H9 (cell line): ENCODE measurements at regions not wholly inside any gene's neighbourhood (a gene's known extent, or its start where the extent isn't known, plus 50 kb on each side); places are given as distances from the start of the nearest gene placed in this dataset.

ENCODE experiments used
- DNase-seq: peaks from one replicate; pipeline ENCODE4 v3.0.0-alpha.2; 2017
- H2AFZ ChIP-seq: one replicate; pipeline ENCODE4 v1.6.1; 2013; ENCODE audit warnings: mild to moderate bottlenecking, low read length, control low read depth, moderate library complexity
- H2AK5ac ChIP-seq: 2 replicates; pipeline ENCODE4 v1.6.1; 2013; ENCODE audit warnings: low read length, control low read depth, mixed read lengths; ENCODE audit not compliant: insufficient read length
- H2BK120ac ChIP-seq: one replicate; pipeline ENCODE4 v1.6.1; 2013; ENCODE audit warnings: low read depth, mild to moderate bottlenecking, low read length, control low read depth, inconsistent platforms; ENCODE audit not compliant: poor library complexity, severe bottlenecking
- H2BK12ac ChIP-seq: 2 replicates; pipeline ENCODE4 v1.6.1; 2013; ENCODE audit warnings: low read length, control low read depth, mixed read lengths, low read depth; ENCODE audit not compliant: insufficient read length
- H2BK15ac ChIP-seq: 2 replicates; pipeline ENCODE4 v1.6.1; 2013; ENCODE audit warnings: low read depth, low read length, control low read depth
- H2BK20ac ChIP-seq: one replicate; pipeline ENCODE4 v1.6.1; 2013; ENCODE audit warnings: low read depth, mild to moderate bottlenecking, low read length, control low read depth, inconsistent platforms; ENCODE audit not compliant: poor library complexity, severe bottlenecking
- H2BK5ac ChIP-seq: 2 replicates; pipeline ENCODE4 v1.6.1; 2013; ENCODE audit warnings: low read length, control low read depth, mixed read lengths; ENCODE audit not compliant: insufficient read length
- H3K14ac ChIP-seq: 2 replicates; pipeline ENCODE4 v1.6.1; 2013; ENCODE audit warnings: low read length, control low read depth; ENCODE audit not compliant: insufficient read depth
- H3K18ac ChIP-seq: 2 replicates; pipeline ENCODE4 v1.6.1; 2013; ENCODE audit warnings: low read depth, mild to moderate bottlenecking, mixed read lengths, low read length, control low read depth; ENCODE audit not compliant: insufficient read length
- H3K23ac ChIP-seq: 2 replicates; pipeline ENCODE4 v1.6.1; 2013; ENCODE audit warnings: low read length, control low read depth, mixed read lengths, low read depth; ENCODE audit not compliant: insufficient read length
- H3K23me2 ChIP-seq: 2 replicates; pipeline ENCODE4 v1.6.1; 2013; ENCODE audit warnings: low read depth, mild to moderate bottlenecking, mixed read lengths, low read length, control low read depth; ENCODE audit not compliant: insufficient read length, poor library complexity, severe bottlenecking
- H3K27ac ChIP-seq: 2 replicates; pipeline ENCODE4 v1.5.1; 2013; ENCODE audit warnings: low read length, control low read depth, mixed read lengths, low read depth; ENCODE audit not compliant: insufficient read length
- H3K27me3 ChIP-seq: 2 replicates; pipeline ENCODE4 v1.6.1; 2013; ENCODE audit warnings: low read length, control low read depth, inconsistent platforms; ENCODE audit not compliant: insufficient read depth
- H3K4ac ChIP-seq: 2 replicates; pipeline ENCODE4 v1.6.1; 2013; ENCODE audit warnings: low read depth, mild to moderate bottlenecking, control low read depth, inconsistent platforms, low read length, moderate library complexity
- H3K4me1 ChIP-seq: 2 replicates; pipeline ENCODE4 v1.6.1; 2013; ENCODE audit warnings: low read length, control low read depth, inconsistent platforms; ENCODE audit not compliant: insufficient read depth
- H3K4me2 ChIP-seq: 2 replicates; pipeline ENCODE4 v1.6.1; 2013; ENCODE audit warnings: low read length, control low read depth, mixed read lengths; ENCODE audit not compliant: insufficient read length, insufficient read depth
- H3K56ac ChIP-seq: 2 replicates; pipeline ENCODE4 v1.6.1; 2013; ENCODE audit warnings: low read depth, mild to moderate bottlenecking, mixed read lengths, low read length, control low read depth; ENCODE audit not compliant: insufficient read length
- H3K79me1 ChIP-seq: 2 replicates; pipeline ENCODE4 v1.6.1; 2013; ENCODE audit warnings: low read depth, mild to moderate bottlenecking, moderate library complexity, low read length, control low read depth, inconsistent platforms; ENCODE audit not compliant: insufficient read depth, poor library complexity, severe bottlenecking
- H3K79me2 ChIP-seq: 2 replicates; pipeline ENCODE4 v1.6.1; 2013; ENCODE audit warnings: low read length, control low read depth, inconsistent platforms; ENCODE audit not compliant: insufficient read depth
- H3K9ac ChIP-seq: 2 replicates; pipeline ENCODE4 v1.6.1; 2013; ENCODE audit warnings: low read length, control low read depth, mixed read lengths; ENCODE audit not compliant: insufficient read length; ENCODE audit errors: extremely low read depth
- H3K9me3 ChIP-seq: one replicate; pipeline ENCODE4 v1.6.1; 2013; ENCODE audit warnings: low read depth, low read length, inconsistent platforms; ENCODE audit not compliant: control insufficient read depth
- H3T11ph ChIP-seq: one replicate; pipeline ENCODE4 v1.6.1; 2013; ENCODE audit warnings: mild to moderate bottlenecking, low read length, control low read depth, inconsistent platforms
- H4K20me1 ChIP-seq: one replicate; pipeline ENCODE4 v1.6.1; 2013; ENCODE audit not compliant: control insufficient read depth, insufficient read length, insufficient read depth
- H4K5ac ChIP-seq: 2 replicates; pipeline ENCODE4 v1.6.1; 2013; ENCODE audit warnings: low read depth, mild to moderate bottlenecking, mixed read lengths, low read length, control low read depth; ENCODE audit not compliant: insufficient read length
- H4K8ac ChIP-seq: replicated peaks from 2 replicates; pipeline ENCODE4 v1.6.1; 2013; ENCODE audit warnings: low read length, control low read depth, mixed read lengths, low read depth; ENCODE audit not compliant: insufficient read length
- H4K91ac ChIP-seq: 2 replicates; pipeline ENCODE4 v1.6.1; 2013; ENCODE audit warnings: low read depth, mild to moderate bottlenecking, moderate library complexity, mixed read lengths, low read length, control low read depth; ENCODE audit not compliant: insufficient read length
- H3K27ac Mint-ChIP-seq, 3 experiments: 2 replicates in 2 of 3; 3 replicates in 1 of 3; pipeline ENCODE4 v1.8.0; 2020 to 2021; ENCODE audit warnings: mixed read lengths in 3 of 3, mild to moderate bottlenecking in 1 of 3, moderate library complexity in 1 of 3
- H3K27me3 Mint-ChIP-seq: 2 replicates; pipeline ENCODE4 v1.8.0; 2021; ENCODE audit warnings: low read depth, mild to moderate bottlenecking, moderate library complexity, mixed read lengths
- H3K36me3 Mint-ChIP-seq, 3 experiments: 2 replicates in 2 of 3; 3 replicates in 1 of 3; pipeline ENCODE4 v1.8.0; 2020 to 2021; ENCODE audit warnings: low read depth in 3 of 3, mixed read lengths in 3 of 3; ENCODE audit not compliant: insufficient read depth in 1 of 3
- H3K4me1 Mint-ChIP-seq, 2 experiments: 2 replicates each; pipeline ENCODE4 v1.8.0; 2020; ENCODE audit warnings: mixed read lengths in 2 of 2
- H3K4me3 Mint-ChIP-seq, 2 experiments: 2 replicates in 1 of 2; 3 replicates in 1 of 2; pipeline ENCODE4 v1.8.0; 2020 to 2021; ENCODE audit warnings: mild to moderate bottlenecking in 2 of 2, mixed read lengths in 2 of 2, moderate library complexity in 1 of 2
- H3K9me3 Mint-ChIP-seq, 2 experiments: 2 replicates in 1 of 2; 3 replicates in 1 of 2; pipeline ENCODE4 v1.8.0; 2020; ENCODE audit warnings: mild to moderate bottlenecking in 2 of 2, mixed read lengths in 2 of 2, moderate library complexity in 1 of 2
- WGBS: extraction: QIAGEN DNeasy Blood & Tissue Kit; methylation state at CpG from one replicate; pipeline ENCODE4 v1.1.7; 2013; ENCODE audit warnings: missing lambda C conversion rate, low lambda C conversion rate, mixed read lengths; ENCODE audit not compliant: insufficient read length; ENCODE audit errors: extremely low coverage; 5-methylcytosine and 5-hydroxymethylcytosine counted together
- TF ChIP-seq, protein P1 (sequence below): fragments of 200-600 bp; sonication (generic); conservative IDR thresholded peaks from 3 replicates; pipeline ENCODE4 v1.8.0; 2021; ENCODE audit warnings: antibody characterized with exemption, mild to moderate bottlenecking

DNA sequence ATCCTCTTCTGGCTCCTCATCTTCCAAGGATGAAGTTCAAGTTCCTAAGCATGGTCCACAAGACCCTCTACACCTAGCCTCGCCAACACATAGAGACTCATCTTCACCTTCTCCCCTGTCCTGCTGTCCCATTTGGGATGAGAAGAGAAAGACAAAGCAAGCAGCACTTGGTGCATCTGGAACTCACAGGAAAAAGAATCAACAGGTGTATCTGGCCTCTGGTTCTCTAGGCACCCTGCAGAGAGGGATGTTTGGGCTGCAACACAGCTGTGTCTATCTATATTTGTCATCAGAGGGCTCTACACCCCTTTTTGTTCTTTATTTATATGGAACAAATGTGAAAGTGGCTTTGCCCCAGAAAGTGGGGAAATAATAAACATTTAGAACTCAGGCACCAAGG is 82.1 kb upstream of the GALNT18 start:
- Histone ChIP-seq H3K18ac (peak overlapping the region; percentile 29), H3K4ac (no peak overlapping the region), H3K79me2 (no peaks in the 10 kb centered on the region), H3K56ac (no peak overlapping the region), H2BK20ac (no peak overlapping the region), H3K14ac (no peak overlapping the region), H3K23ac (no peak overlapping the region), H3K27me3 (no peaks in the 10 kb centered on the region), H3K27ac (no peak overlapping the region), H3T11ph (no peak overlapping the region), H3K4me1 (no peaks in the 10 kb centered on the region), H3K79me1 (no peaks in the 10 kb centered on the region), H2BK120ac (no peak overlapping the region), H3K23me2 (no peaks in the 10 kb centered on the region), H2BK12ac (no peak overlapping the region), H3K9ac (no peak overlapping the region), H3K9me3 (no peaks in the 10 kb centered on the region), H2BK5ac (no peak overlapping the region), H3K4me2 (no peak overlapping the region), H2AK5ac (no peak overlapping the region), H4K8ac (no peak overlapping the region), H4K5ac (no peak overlapping the region), H2AFZ (no peak overlapping the region), H4K20me1 (no peaks in the 10 kb centered on the region), H2BK15ac (no peak overlapping the region), H4K91ac (no peak overlapping the region)
- Mint-ChIP-seq H3K27me3 (peaks cover 6% of the 10 kb centered on the region), H3K4me1 (peaks cover 0 to 5% of the 10 kb centered on the region in 2 experiments; a peak in 1 of 4 replicates), H3K36me3 (no peaks in the 10 kb centered on the region), H3K9me3 (no peaks in the 10 kb centered on the region), H3K4me3 (no peak overlapping the region), H3K27ac (no peak overlapping the region)
- TF ChIP-seq, protein P1, sequence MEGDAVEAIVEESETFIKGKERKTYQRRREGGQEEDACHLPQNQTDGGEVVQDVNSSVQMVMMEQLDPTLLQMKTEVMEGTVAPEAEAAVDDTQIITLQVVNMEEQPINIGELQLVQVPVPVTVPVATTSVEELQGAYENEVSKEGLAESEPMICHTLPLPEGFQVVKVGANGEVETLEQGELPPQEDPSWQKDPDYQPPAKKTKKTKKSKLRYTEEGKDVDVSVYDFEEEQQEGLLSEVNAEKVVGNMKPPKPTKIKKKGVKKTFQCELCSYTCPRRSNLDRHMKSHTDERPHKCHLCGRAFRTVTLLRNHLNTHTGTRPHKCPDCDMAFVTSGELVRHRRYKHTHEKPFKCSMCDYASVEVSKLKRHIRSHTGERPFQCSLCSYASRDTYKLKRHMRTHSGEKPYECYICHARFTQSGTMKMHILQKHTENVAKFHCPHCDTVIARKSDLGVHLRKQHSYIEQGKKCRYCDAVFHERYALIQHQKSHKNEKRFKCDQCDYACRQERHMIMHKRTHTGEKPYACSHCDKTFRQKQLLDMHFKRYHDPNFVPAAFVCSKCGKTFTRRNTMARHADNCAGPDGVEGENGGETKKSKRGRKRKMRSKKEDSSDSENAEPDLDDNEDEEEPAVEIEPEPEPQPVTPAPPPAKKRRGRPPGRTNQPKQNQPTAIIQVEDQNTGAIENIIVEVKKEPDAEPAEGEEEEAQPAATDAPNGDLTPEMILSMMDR: no peak
- DNase-seq: no peak
- WGBS: no CpG with 5 or more reads among the region's 1 CpG
